Kidney capillary endothelial cell (primary cell): ENCODE measurements at regions not wholly inside any gene's neighbourhood (a gene's known extent, or its start where the extent isn't known, plus 50 kb on each side); places are given as distances from the start of the nearest gene placed in this dataset.

Experiments
- DNase-seq: peaks from one replicate; pipeline ENCODE4 v3.0.0-alpha.2; 2018; ENCODE audit warnings: low spot score

- DNase-seq: peak; percentile 25
These were observed 387.2 kb downstream of the PCDH7 start for GRCh38 chr4:31107362-31107761.

DNA sequence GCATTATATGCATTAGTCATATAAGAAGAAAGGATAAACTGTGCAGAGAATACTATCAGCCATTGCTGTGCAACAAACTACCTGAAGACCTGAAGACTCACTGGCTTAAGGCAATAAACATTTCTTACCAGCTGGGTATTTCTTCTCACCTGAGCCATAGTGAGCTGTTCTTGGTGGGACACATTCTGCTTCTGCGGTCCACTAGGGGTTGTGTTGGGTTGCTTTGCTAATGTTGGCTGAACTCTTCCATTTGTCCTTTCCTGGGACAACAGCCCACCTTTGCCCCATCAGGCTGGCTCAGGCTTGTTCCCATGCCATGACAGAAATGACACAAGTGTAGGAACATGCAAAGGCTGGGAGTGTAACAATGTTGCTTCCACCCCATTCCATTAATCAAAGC lies 388.6 kb downstream of the PCDH7 start:
- no peak for DNase-seq

GRCh38 chr4:31111790-31112189 lies 391.6 kb downstream of the PCDH7 start:
- no peak for DNase-seq

GRCh38 chr4:31114816-31115215 lies 394.6 kb downstream of the PCDH7 start:
- no peak for DNase-seq

DNA sequence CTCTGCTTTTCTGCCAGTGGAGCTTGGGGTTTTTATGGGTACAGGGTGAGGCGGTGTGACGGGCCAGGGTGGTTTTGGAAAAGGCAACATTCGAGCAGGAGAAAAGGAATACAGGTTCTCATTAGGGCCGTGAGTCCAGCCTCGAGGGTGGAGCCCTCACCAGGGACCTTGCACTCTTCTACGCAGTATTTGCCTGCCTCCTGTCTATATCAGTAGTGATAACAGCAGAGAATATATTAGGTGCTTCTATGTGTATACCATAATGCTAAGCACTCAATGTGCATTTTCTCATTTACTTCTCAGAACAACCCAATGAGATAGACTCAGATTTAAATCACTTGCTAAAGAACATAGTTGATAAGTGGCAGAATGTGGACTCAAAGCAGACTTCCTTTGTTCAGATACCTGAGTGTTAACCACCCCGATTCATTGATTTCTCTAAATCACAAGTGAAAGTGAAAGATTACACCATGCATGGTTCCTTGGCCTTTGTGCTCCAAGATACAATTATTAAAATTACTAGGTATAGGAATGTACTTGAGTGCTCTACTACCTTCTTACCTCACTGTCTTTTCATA lies 403.9 kb downstream of the PCDH7 start:
- DNase-seq: no peak

DNA sequence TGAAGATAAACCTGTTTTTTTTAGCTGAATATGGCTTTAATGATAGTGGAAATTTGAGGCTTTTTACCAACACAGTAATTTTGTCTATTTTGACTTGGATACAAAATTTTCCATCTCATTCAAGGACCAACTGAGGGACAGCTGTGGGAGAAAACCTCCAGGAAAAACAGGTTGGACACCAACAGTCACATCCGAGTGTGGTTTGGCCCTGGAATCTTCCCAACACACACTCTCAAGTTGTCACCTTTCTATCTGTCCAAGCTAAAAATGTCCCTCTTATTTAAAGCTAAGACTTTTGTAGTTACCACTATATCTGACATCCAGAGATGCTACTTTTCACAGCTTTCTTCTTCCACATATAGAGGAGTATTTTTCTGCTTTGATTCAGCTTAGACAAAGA lies 404.9 kb downstream of the PCDH7 start:
- DNase-seq: no peak

- DNase-seq: no peak
These were observed 405.3 kb downstream of the PCDH7 start for GRCh38 chr4:31125496-31125895.

DNA sequence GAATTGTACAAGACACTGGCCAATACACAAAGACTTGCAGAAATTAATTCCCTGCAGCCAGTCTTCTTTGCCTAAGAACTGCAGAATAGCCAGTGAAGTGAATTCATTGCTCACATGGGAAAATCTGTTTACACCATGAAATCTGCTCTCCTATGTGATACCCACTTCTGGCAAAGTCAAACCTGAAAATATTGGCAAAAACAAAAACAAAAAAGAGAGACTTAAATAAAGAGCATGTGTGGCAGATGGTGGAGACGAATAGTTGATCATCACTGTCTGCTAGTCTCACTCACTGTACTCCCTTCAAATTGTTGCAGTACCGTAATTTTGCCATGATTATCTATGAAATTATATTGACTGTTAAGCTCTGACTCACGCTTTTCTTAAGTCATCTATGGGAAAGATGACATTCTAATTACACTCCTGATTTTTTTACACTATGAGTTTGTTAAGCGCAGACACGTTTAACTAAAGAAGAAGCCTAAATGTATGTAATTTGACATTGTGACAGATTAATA lies 406.8 kb downstream of the PCDH7 start:
- DNase-seq: no peak

DNA sequence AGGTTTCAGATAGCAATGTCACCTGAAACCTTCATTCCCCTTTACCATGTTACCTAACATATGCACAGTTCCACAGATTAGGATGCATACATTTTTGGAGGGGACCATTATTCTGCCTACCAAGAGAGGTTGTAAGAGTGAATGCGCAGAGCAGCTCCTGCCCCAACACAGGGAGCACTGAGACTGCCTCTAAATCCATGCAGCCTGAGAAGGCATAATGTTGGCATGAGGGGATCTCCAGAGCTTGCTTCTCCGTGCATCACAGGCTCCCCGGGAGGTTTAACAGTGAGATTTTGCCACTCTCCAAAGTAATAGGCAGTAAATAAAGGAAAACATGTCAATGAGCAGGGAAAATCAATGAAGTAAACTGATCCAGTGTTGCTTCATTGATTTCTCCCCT lies 410.8 kb downstream of the PCDH7 start:
- DNase-seq: no peak

DNA sequence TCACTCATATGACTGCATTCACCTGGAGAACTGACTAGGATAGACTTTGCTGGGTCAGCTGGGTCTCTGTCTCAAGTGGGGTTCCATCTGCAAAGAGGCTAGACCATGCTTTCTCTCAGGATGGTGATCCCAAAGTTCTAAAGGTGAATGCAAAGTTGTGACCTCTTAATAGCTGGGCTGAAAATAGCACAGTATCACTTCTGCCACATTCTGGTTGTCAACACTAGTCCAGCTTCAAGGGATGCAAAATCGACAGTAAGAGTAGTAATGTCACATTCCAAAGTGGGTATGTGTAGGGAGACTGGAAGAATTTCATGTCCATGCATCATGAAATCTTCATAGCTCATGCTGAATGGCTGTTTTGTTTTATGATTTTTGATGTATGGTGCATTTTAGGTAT lies 414.6 kb downstream of the PCDH7 start:
- no peak for DNase-seq

- DNase-seq: no peak
These were observed 419.6 kb downstream of the PCDH7 start for GRCh38 chr4:31139767-31140166.

DNA sequence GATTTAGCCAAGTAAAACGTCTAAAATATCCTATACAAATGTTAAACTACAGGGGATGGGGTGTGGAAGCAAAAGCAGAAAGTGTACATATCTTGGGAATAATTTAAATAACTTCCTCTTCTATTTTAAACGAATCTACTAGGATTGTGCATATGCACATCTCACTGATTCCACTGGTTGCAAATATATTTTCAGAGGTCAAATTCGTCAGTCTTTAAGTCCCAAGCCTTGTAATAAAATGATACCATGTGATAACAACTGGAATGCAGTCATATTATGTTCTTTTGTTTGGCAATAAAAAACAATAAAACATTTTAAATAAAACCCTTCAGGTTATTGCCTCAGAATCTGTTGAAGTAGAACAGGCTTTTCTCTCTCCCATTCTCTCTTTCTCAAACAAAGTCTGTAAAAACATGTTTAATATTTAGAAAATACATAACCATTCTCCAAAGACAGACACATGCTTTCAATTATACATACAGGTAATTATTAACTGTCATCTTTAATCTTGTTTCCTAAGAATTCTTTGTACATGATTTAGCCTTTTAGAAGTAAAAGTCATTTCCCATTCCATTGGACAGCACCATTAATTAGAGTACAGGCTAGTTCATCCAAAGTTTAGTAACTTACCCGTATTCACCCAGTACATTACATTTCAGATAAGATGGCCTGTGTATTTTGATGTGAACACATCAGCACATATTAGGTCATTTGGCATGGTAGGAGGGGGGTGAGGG lies 421.1 kb downstream of the PCDH7 start:
- DNase-seq: no peak

- DNase-seq: no peak
These were observed 421.6 kb downstream of the PCDH7 start for GRCh38 chr4:31141832-31142142.

DNA sequence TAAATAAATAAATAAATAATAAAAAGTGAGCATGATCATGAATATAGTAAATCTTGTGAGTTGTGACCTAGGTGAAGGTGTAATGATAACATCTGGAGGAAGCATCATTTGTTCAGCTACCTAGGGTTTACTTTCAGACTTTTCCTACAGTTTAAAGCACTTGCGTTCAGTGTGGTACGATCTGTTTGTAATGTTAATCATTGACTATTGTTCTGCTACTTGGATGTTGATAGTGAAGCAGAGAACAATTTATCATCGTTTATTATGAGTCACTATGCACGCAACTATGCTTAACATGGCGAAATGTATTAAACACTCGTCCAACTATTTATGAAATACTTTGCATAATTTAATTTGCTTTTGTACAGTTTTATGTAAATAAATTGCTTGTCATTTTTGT lies 426.2 kb downstream of the PCDH7 start:
- no peak for DNase-seq

GRCh38 chr4:31148990-31149389 lies 428.8 kb downstream of the PCDH7 start:
- no peak for DNase-seq

DNA sequence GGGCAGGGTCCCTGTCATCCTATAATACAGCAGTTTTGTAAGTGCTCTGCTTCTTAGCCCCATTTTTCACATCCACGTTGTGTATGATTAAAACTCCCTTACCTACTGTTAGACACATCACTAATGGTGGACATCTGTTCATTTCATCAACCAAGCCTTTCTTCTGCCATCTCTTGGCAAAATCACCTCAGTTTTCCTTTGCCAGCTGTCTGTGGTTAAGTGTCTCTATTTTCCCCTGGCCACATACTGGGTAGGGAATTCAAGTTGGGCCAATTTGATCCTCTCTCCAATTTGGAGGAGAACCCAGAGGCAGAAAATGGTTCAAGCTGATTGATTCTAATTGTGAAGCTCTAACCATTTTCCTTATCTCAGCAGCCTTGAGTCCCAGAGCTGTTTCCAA lies 436.1 kb downstream of the PCDH7 start:
- no peak for DNase-seq

DNA sequence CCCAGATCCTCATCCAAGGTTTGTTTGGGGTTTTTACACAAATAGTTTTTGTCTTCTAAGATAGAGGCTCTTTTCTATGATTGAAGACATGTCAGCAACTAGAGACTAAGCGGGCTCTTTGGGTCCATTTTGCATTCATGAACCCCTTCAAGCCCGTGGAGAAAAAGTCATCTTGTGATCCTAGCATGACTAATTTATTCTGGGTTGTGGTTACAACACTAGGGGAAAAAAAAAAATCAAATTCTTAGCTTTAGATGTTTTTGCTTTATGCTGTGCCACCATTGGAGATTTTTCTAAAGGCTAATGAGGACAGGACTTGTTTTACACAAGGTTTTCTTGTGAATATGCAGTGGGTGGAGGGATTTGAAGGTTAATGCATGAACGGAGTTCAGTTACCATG lies 440.0 kb downstream of the PCDH7 start:
- DNase-seq: no peak

- DNase-seq: no peak
These were observed 449.7 kb downstream of the PCDH7 start for GRCh38 chr4:31169846-31170245.

- no peak for DNase-seq
These were observed 451.2 kb downstream of the PCDH7 start for GRCh38 chr4:31171362-31171761.

DNA sequence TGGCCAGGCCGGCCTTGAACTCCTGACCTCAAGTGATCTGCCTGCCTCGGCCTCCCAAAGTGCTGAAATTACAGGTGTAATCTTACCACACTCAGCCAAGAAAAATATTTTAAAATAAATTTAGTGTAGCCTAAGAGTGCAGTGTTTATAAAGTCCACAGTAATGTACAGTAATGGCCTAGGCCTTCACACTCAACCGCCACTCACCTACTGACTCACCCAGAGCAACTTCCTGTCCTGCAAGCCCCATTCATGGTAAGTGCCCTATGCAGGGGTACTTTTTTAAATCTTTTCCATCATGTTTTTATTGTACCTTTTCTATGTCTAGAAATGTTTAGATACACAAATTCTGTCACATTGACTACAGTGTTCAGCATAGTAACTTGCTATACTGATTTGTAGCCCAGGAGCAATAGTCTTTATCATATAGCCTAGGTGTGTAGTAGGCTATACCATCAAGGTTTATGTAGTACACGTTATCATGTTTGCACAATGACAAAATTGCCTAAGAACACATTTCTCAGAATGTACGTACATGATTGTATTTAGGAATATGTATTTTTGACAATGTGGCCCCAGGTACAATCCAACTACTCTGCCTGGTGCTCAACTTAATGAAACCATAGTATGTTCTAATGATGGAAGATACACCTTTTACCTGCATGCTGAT lies 455.2 kb downstream of the PCDH7 start:
- peak; percentile 19 for DNase-seq

DNA sequence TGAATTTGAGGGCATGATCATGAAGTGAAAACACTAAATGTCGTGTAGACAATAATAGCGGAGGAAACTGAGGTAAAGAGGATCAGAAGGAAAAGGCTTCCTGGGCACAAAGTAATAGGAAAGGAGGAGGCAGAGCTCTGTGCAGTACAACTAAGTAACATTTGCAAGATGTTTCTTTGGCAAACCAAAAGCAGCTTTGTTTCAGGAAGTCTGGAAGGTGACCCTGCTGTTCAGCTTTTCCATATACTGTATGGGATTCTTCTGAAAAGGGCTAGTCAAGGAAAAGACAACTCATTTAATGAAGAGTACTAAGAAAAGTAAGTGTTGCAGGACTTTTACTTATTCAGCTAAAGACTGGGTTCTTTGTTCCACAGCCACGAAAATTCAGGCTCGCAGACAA lies 463.1 kb downstream of the PCDH7 start:
- peak; percentile 2 for DNase-seq

DNA sequence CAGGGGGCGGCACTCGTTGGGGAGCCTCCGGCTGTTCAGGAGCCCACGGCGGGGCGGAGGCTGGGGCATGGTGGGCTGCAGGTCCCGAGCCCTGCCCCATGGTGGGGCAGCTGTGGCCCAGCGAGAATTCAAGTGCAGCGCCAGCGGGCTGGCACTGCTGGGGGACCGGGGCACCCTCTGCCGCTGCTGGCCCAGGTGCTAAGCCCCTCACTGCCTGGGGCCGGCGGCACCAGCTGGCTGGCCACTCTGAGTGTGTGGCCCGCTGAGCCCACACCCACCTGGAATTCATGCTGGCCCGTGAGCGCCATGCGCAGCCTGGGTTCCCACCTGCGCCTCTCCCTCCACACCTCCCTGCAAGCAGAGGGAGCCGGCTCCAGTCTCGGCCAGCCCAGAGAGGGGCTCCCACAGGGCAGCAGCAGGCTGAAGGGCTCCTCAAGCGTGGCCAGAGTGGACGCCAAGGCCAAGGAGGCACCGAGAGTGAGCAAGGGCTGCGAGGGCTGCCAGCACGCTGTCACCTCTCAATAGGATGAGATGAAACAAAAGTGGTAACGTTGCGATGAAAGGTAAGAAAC lies 464.9 kb downstream of the PCDH7 start:
- DNase-seq: no peak

DNA sequence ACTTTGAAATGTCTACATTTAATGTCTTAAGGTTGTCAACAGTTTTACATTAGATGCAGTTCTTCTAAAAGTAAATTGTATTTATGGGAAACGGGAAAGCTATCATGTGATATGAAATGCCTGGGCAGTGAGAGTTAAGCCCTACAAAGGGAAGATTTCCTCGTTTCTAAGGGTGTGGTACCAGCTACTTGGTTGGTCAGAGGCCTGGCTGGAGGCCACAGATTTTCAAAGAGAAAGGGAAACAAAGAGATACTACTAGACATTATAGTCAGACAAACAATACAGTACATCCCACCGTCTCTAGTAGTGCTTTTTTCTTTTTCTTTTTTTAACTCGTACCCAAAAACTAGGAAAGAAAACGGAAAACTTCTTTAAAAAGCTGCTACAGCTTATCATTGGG lies 467.8 kb downstream of the PCDH7 start:
- DNase-seq: no peak
